ENCODE measurements at regions not wholly inside any gene's neighbourhood (a gene's known extent, or its start where the extent isn't known, plus 50 kb on each side); places are given as distances from the start of the nearest gene placed in this dataset.

GRCh38 chr5:37975531-37975930 lies 135.7 kb upstream of the GDNF start:
- H3K4me3 ChIP-seq = no peak overlapping the region
- H3K27me3 ChIP-seq (ENCODE audit: insufficient read depth) = no peaks in the 10 kb centered on the region
- no peaks in the 10 kb centered on the region for H3K79me2 ChIP-seq (replicated peaks; ENCODE audit: insufficient read depth)
- H3F3A ChIP-seq (replicated peaks; ENCODE audit: low read depth) = no peaks in the 10 kb centered on the region
- no peak overlapping the region for H2AFZ ChIP-seq
- Mint-ChIP-seq H3K4me1 (peaks cover 3% of the 10 kb centered on the region; the same call in 1 of the 3 replicates), H3K27me3 (ENCODE audit: insufficient read depth, low read depth, poor library complexity) (no peaks in the 10 kb centered on the region), H3K4me3 (no peak overlapping the region), H3K27ac (no peak overlapping the region), H3K36me3 (ENCODE audit: low read depth) (peaks cover 3% of the 10 kb centered on the region; the same call in 1 of the 3 replicates), H3K9me3 (peaks cover 5% of the 10 kb centered on the region; the same call in 2 of the 3 replicates)
- no peaks in the 10 kb centered on the region for H4K20me1 ChIP-seq (replicated peaks; ENCODE audit: insufficient read depth)
- H3K27ac ChIP-seq (ENCODE audit: low read depth) = no peak overlapping the region
- DNase-seq (ENCODE audit: low spot score) (no peak), ATAC-seq (no peak)
- peaks cover 4% of the 10 kb centered on the region; the same call in 1 of the 2 replicates for H3K4me1 ChIP-seq (ENCODE audit: insufficient read depth)
- no peak for TF ChIP-seq ETS1 (IDR thresholded peaks at IDR 0.05)
- no peak for TF ChIP-seq NANOG (IDR thresholded peaks at IDR 0.05; ENCODE audit: borderline replicate concordance)
- no peak for TF ChIP-seq EZH2 (IDR thresholded peaks at IDR 0.05; ENCODE audit: low read depth, unreplicated experiment)
- no peak for TF ChIP-seq ZNF331 (CRISPR knock-in tag; IDR thresholded peaks at IDR 0.05; ENCODE audit: low read depth)
- no peak for TF ChIP-seq ZNF114 (CRISPR knock-in tag; IDR thresholded peaks at IDR 0.05)
- TF ChIP-seq EZH2phosphoT487 (IDR thresholded peaks at IDR 0.05; ENCODE audit: unreplicated experiment) = no peak
- TF ChIP-seq REST (IDR thresholded peaks at IDR 0.05; ENCODE audit: unreplicated experiment) = no peak
- no peak for TF ChIP-seq JUNB (IDR thresholded peaks at IDR 0.05; ENCODE audit: unreplicated experiment)
- no peak for TF ChIP-seq CTCF (conservative IDR thresholded peaks at IDR 0.05; ENCODE audit: low read depth in 2 of 2)
- no peak for TF ChIP-seq ZNF462 (CRISPR knock-in tag; IDR thresholded peaks at IDR 0.05)
- TF ChIP-seq CREB1 (CRISPR knock-in tag; IDR thresholded peaks at IDR 0.05; ENCODE audit: low read depth) = no peak
- TF ChIP-seq POLR2AphosphoS5 (IDR thresholded peaks at IDR 0.05; ENCODE audit: low read depth) = no peak
- no peak for TF ChIP-seq STAT1 (IDR thresholded peaks at IDR 0.05; ENCODE audit: unreplicated experiment)
- no peaks in the 10 kb centered on the region for H3K9me2 ChIP-seq (ENCODE audit: insufficient read depth)
- H3K4me2 ChIP-seq = no peak overlapping the region
- H3K36me3 ChIP-seq (ENCODE audit: insufficient read depth) = no peaks in the 10 kb centered on the region
